ENCODE measurements at regions not wholly inside any gene's neighbourhood (a gene's known extent, or its start where the extent isn't known, plus 50 kb on each side); places are given as distances from the start of the nearest gene placed in this dataset.

DNA sequence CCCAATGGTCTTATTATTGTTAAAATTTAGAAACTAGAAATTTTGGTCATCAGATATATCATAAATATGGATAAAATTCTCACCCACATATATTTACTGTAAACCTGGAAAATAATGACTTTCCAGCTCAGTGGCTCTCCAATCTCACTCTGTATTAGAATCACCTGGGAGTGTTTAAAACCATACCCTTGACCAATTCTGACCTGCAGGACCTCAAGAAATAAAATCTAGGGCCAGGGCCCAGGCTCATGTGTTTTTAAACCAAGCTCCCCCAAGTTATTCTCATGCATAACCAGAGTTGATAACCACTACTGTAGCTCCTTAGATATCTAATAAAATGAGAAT lies 372.1 kb downstream of the SHQ1 start:
- TF ChIP-seq, protein P1, sequence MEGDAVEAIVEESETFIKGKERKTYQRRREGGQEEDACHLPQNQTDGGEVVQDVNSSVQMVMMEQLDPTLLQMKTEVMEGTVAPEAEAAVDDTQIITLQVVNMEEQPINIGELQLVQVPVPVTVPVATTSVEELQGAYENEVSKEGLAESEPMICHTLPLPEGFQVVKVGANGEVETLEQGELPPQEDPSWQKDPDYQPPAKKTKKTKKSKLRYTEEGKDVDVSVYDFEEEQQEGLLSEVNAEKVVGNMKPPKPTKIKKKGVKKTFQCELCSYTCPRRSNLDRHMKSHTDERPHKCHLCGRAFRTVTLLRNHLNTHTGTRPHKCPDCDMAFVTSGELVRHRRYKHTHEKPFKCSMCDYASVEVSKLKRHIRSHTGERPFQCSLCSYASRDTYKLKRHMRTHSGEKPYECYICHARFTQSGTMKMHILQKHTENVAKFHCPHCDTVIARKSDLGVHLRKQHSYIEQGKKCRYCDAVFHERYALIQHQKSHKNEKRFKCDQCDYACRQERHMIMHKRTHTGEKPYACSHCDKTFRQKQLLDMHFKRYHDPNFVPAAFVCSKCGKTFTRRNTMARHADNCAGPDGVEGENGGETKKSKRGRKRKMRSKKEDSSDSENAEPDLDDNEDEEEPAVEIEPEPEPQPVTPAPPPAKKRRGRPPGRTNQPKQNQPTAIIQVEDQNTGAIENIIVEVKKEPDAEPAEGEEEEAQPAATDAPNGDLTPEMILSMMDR (IDR thresholded peaks at IDR 0.05) = no peak
- Histone ChIP-seq H3K9me3 (no peaks in the 10 kb centered on the region), H3K27me3 (no peaks in the 10 kb centered on the region), H3K4me1 (no peaks in the 10 kb centered on the region), H3K36me3 (no peaks in the 10 kb centered on the region), H3K4me3 (no peak overlapping the region), H3K27ac (no peak overlapping the region)
- no peak for DNase-seq (ENCODE audit: low spot score)

DNA sequence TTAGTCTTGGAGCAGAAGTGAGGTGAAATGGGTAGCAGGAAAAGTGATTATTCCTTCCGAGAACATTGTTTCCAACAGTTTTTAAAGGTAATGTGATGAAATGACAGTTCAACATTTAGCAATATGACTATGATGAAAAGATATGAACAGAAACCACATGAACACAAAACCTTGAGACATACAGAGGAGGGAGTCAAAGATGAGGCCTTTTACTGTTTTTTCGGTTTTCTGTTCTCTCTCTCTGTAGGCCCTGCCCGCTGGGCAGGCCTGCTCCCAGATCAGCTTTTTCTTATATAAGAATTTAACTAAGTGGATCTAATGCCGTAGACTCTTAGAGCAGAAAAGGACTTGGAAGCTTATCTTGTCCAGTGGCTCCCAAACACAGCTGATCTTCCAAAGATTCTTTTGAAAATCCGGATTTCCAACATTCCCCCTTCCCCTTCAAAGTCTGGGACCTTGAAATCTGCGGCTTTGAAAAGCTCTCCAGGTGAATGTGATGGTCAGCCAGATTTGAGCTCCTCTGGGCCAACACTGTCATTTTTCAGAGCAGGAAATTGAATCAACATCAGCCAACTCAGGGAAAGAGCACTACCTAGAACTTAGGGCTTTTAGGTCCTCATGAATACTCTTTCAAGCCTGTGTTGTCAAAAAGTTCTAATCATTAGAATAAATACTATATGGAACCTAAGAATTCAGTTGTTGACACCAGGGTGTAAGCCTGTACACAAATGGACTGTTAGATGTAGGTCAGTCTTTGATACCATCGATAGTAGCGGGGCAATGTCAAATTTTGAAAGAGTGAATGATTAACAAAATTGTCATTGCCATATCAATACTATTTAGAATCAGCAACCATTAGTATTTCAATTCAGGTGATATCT lies 372.7 kb downstream of the SHQ1 start:
- TF ChIP-seq, protein P1 (IDR thresholded peaks at IDR 0.05) = no peak
- Histone ChIP-seq H3K27me3 (no peaks in the 10 kb centered on the region), H3K4me3 (no peak overlapping the region), H3K9me3 (no peaks in the 10 kb centered on the region), H3K36me3 (no peaks in the 10 kb centered on the region), H3K4me1 (no peaks in the 10 kb centered on the region), H3K27ac (no peak overlapping the region)
- no peak for DNase-seq (ENCODE audit: low spot score)

DNA sequence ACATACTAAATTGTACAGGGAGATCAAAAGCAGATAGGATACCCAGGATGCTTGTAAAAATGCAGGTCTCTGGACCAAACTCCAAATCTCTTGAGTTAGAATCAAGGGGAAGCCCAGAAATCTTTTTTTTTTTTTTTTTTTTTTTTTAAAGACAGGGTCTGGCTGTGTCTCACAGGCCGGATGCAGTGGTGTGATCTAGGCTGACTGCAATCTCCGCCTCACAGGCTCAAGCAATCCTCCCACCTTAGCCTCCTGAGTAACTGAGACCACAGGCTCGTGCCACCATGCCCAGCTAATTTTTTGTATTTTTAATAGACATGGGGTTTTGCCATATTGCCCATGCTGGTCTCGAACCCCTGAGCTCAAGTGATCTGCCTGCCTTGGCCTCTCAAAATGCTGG lies 373.5 kb downstream of the SHQ1 start:
- Histone ChIP-seq H3K27ac (no peak overlapping the region), H3K9me3 (no peaks in the 10 kb centered on the region), H3K36me3 (no peaks in the 10 kb centered on the region), H3K4me1 (no peaks in the 10 kb centered on the region), H3K27me3 (no peaks in the 10 kb centered on the region), H3K4me3 (no peak overlapping the region)
- DNase-seq (ENCODE audit: low spot score) = no peak
- TF ChIP-seq, protein P1 (IDR thresholded peaks at IDR 0.05) = no peak

DNA sequence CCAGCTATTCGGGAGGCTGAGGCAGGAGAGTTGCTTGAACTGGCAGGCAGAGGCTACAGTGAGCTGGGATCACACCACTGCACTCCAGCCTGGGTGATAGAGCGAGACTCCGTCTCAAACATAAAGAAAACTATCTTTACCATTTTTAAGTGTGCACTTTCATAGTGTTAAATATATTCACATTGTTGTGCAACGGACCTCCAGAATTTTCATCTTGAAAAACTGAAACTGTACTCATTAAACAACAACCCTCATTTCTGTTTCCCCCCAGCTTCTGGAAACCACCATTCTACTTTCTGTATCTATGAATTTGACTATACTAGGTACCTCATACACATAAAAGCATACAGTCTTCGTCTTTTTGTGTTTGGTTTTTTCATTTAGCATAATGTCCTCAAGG lies 375.1 kb downstream of the SHQ1 start:
- Histone ChIP-seq H3K4me3 (no peak overlapping the region), H3K4me1 (no peaks in the 10 kb centered on the region), H3K27me3 (no peaks in the 10 kb centered on the region), H3K36me3 (no peaks in the 10 kb centered on the region), H3K27ac (no peak overlapping the region), H3K9me3 (no peaks in the 10 kb centered on the region)
- TF ChIP-seq, protein P1 (IDR thresholded peaks at IDR 0.05) = no peak
- DNase-seq (ENCODE audit: low spot score) = no peak

DNA sequence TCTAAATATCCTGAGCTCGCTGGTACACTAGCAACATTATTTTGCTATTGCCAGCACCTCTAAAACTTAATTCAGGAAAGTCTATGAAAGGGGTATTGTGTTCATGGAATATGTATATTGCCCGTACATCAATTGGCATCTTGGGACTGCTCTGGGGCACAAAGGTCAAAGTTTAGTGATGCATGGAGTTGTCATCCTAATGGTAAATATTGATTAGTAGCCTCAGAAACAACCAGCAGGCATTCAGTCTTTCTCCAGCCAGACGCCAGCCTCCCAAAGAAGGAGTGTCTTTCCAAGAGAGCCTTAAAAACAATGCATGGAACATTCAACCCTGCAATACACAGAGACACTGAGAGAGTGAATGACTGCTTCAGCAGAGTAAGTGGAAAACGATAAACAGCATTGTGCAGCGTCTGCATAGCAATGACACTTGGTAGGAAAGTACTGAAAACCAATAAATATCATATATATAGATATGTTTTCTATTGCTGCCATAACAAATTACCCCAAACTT lies 377.3 kb downstream of the SHQ1 start:
- H3K27me3 ChIP-seq = no peaks in the 10 kb centered on the region
- no peak overlapping the region for H3K27ac ChIP-seq
- H3K36me3 ChIP-seq = no peaks in the 10 kb centered on the region
- TF ChIP-seq, protein P1 (IDR thresholded peaks at IDR 0.05) = no peak
- no peaks in the 10 kb centered on the region for H3K4me1 ChIP-seq
- no peaks in the 10 kb centered on the region for H3K9me3 ChIP-seq
- H3K4me3 ChIP-seq = no peak overlapping the region
- no peak for DNase-seq (ENCODE audit: low spot score)

Data from right atrium auricular region (tissue), 2 donors.